GM12878 (cell line): ENCODE measurements at regions not wholly inside any gene's neighbourhood (a gene's known extent, or its start where the extent isn't known, plus 50 kb on each side); places are given as distances from the start of the nearest gene placed in this dataset.

Experiments used
- ATAC-seq: fragments of 200-7000 bp; cut with Tn5 transposase; 3 replicates; pipeline ENCODE4 v1.9.1; 2020; ENCODE audit warnings: mild to moderate bottlenecking, moderate library complexity
- BruUV-seq: library from RNA; stranded (reverse); fragments of 400-500 nt; replicated peaks from 2 replicates; lab custom pipeline; 2021; lab: Mats Ljungman, UMichigan
- CTCF ChIA-PET: fragments of 300-600 bp; sonication (Branson Sonifier 250); formaldehyde crosslinking; extraction: SDS; loops from one replicate; lab custom pipeline; 2021; ENCODE audit warnings: inconsistent platforms; lab: Yijun Ruan, JAX
- POLR2A ChIA-PET: fragments of 350-600 bp; formaldehyde crosslinking; extraction: SDS; loops from one replicate; lab custom pipeline; 2021; ENCODE audit warnings: inconsistent platforms; lab: Charles Lee
- RAD21 ChIA-PET: fragments of 300-600 bp; sonication (Branson Sonifier 250); formaldehyde crosslinking; loops from one replicate; lab custom pipeline; 2023; ENCODE audit warnings: antibody characterized with exemption; ENCODE audit not compliant: unreplicated experiment; lab: Charles Lee
- SMC1A ChIA-PET: fragments of 300-600 bp; sonication (Branson Sonifier 250); formaldehyde crosslinking; loops from one replicate; lab custom pipeline; 2023; ENCODE audit not compliant: unreplicated experiment, uncharacterized antibody; lab: Charles Lee
- DNase-seq: peaks from one replicate; pipeline ENCODE4 v3.0.0-alpha.2; 2011; ENCODE audit warnings: low read depth, low spot score
- FAIRE-seq: peaks from 3 replicates; lab custom pipeline; 2011; peaks lifted over from hg19 to GRCh38; lab: Jason Lieb, UNC
- H2AFZ ChIP-seq: 2 replicates; pipeline ENCODE4 v1.6.0; 2011; ENCODE audit warnings: low read depth, low read length, control low read depth; ENCODE audit not compliant: control insufficient read depth
- H3K27ac ChIP-seq: 2 replicates; pipeline ENCODE4 v1.5.1; 2011; ENCODE audit warnings: control low read depth; ENCODE audit not compliant: control insufficient read depth, insufficient read depth
- H3K27me3 ChIP-seq, 2 experiments: replicated peaks in 1 of 2; 2 replicates each; pipeline versions ENCODE4 v1.6.0 to v1.6.1; 2011; ENCODE audit warnings: low read length in 1 of 2; ENCODE audit not compliant: control insufficient read depth in 2 of 2, insufficient read depth in 2 of 2
- H3K36me3 ChIP-seq, 2 experiments: 2 replicates each; pipeline ENCODE4 v1.5.1; 2011; ENCODE audit warnings: low read length in 1 of 2; ENCODE audit not compliant: control insufficient read depth in 2 of 2, insufficient read depth in 2 of 2
- H3K4me1 ChIP-seq: 2 replicates; pipeline ENCODE4 v1.6.1; 2011; ENCODE audit warnings: mild to moderate bottlenecking, low read length, moderate library complexity, mixed read lengths; ENCODE audit not compliant: control insufficient read depth, insufficient read depth
- H3K4me2 ChIP-seq: 2 replicates; pipeline ENCODE4 v1.6.0; 2011; ENCODE audit warnings: control low read depth; ENCODE audit not compliant: control insufficient read depth, insufficient read depth
- H3K4me3 ChIP-seq: fragments of 200-600 bp; sonication (generic); 2 replicates; pipeline ENCODE4 v1.5.1; 2016
- H3K79me2 ChIP-seq: 2 replicates; pipeline ENCODE4 v1.6.0; 2011; ENCODE audit warnings: low read length; ENCODE audit not compliant: control insufficient read depth, insufficient read depth
- H3K9ac ChIP-seq: 2 replicates; pipeline ENCODE4 v1.8.0; 2011; ENCODE audit warnings: low read length, control low read depth, mixed read lengths; ENCODE audit not compliant: control insufficient read depth, insufficient read depth
- H3K9me3 ChIP-seq: replicated peaks from 3 replicates; pipeline ENCODE4 v1.5.1; 2011; ENCODE audit warnings: mild to moderate bottlenecking, low read length; ENCODE audit not compliant: control insufficient read depth, insufficient read depth
- H4K20me1 ChIP-seq: 2 replicates; pipeline ENCODE4 v1.6.0; 2011; ENCODE audit not compliant: control insufficient read depth, insufficient read depth
- ATF7 ChIP-seq: fragments of 450-650 bp; IDR thresholded peaks from 2 replicates; pipeline ENCODE4 v1.6.1; 2016; ENCODE audit warnings: low read depth, mild to moderate bottlenecking
- GABPA ChIP-seq: IDR thresholded peaks from 2 replicates; pipeline ENCODE4 v1.6.1; 2014; ENCODE audit warnings: antibody characterized with exemption, low read depth, mild to moderate bottlenecking, inconsistent platforms
- NFYB ChIP-seq: IDR thresholded peaks from 2 replicates; pipeline ENCODE4 v1.6.1; 2011; ENCODE audit warnings: low read depth, mild to moderate bottlenecking, low read length, improper control_type of control experiment, moderate library complexity; ENCODE audit not compliant: insufficient read depth
- SREBF1 ChIP-seq: IDR thresholded peaks from 2 replicates; pipeline ENCODE4 v1.6.1; 2012; ENCODE audit warnings: mild to moderate bottlenecking, low read length
- ZNF622 ChIP-seq: fragments of 450-650 bp; IDR thresholded peaks from 2 replicates; pipeline ENCODE4 v1.6.1; 2017; ENCODE audit warnings: mild to moderate bottlenecking, inconsistent platforms
- WGBS: methylation state at CpG from one replicate; pipeline ENCODE4 v1.1.6; 2016; ENCODE audit warnings: low lambda C conversion rate; ENCODE audit not compliant: insufficient replicate concordance, insufficient coverage; ENCODE audit errors: missing lambda C conversion rate; 5-methylcytosine and 5-hydroxymethylcytosine counted together
- in situ Hi-C: fragments of 300-500 bp; cut with MboI; formaldehyde crosslinking; loops from 9 replicates; pipeline ENCODE4 v1.14.3; 2018; ENCODE audit warnings: mixed read lengths
- intact Hi-C: fragments of 100-400 bp; cut with micrococcal nuclease; formaldehyde crosslinking; loops from one replicate; pipeline ENCODE4 v1.14.2; 2022; ENCODE audit not compliant: unreplicated experiment
- TF ChIP-seq, protein P1 (sequence below): fragments of 150-350 bp; IDR thresholded peaks from 2 replicates; pipeline ENCODE4 v1.6.1; 2016; ENCODE audit warnings: low read depth, low read length
- TF ChIP-seq, protein P2 (sequence below): fragments of 450-650 bp; IDR thresholded peaks from 2 replicates; pipeline ENCODE4 v1.6.1; 2016; ENCODE audit warnings: mild to moderate bottlenecking

DNA sequence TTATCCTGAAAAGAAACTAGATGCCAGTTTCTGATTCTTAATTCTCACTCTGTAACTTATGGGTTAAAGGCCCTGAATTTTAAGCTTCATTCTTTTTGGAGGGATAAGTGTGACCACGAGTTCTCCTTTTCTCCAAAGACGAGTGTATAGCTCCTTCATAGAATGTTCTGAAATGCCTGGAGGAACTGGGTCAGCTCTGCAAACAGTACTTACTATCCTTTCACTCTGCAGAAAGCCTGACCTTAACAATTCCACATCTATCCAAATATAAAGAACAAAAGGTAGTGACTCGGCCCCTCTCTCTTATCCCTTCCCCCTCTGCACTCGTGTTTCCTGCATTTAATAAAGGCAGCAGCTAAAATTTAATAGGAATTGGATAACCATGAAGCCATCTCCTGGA is 150.5 kb downstream of the LYPLAL1 start (continued):
- TF ChIP-seq NFYB = no peak
- TF ChIP-seq GABPA = no peak
- no peak for TF ChIP-seq ZNF622
- no peak for TF ChIP-seq ATF7
- no peak for TF ChIP-seq SREBF1

DNA sequence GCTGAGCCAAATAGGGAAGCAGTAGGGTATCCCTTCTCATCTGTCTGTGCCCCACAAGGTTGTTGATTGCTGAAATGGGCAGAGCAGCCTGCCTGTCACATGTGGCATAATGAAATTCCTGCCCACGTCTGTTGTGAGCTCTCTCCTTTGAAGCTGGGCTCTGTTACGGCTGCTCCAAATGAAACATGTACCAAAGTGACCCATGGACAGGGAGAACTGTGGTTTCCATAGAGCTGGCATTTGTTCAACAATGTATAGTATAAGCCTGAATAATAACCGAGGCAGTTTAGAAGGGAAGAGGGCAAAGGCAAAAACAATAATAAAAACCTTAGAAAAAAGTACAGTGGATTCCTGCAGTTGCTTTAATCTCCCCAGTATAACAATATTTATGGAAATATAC is 149.7 kb downstream of the LYPLAL1 start:
- Histone ChIP-seq H3K4me1 (no peaks in the 10 kb centered on the region), H3K4me2 (no peak overlapping the region), H4K20me1 (no peaks in the 10 kb centered on the region), H3K9ac (no peak overlapping the region), H2AFZ (no peak overlapping the region)
- no peak for ATAC-seq
- TF ChIP-seq, protein P1, sequence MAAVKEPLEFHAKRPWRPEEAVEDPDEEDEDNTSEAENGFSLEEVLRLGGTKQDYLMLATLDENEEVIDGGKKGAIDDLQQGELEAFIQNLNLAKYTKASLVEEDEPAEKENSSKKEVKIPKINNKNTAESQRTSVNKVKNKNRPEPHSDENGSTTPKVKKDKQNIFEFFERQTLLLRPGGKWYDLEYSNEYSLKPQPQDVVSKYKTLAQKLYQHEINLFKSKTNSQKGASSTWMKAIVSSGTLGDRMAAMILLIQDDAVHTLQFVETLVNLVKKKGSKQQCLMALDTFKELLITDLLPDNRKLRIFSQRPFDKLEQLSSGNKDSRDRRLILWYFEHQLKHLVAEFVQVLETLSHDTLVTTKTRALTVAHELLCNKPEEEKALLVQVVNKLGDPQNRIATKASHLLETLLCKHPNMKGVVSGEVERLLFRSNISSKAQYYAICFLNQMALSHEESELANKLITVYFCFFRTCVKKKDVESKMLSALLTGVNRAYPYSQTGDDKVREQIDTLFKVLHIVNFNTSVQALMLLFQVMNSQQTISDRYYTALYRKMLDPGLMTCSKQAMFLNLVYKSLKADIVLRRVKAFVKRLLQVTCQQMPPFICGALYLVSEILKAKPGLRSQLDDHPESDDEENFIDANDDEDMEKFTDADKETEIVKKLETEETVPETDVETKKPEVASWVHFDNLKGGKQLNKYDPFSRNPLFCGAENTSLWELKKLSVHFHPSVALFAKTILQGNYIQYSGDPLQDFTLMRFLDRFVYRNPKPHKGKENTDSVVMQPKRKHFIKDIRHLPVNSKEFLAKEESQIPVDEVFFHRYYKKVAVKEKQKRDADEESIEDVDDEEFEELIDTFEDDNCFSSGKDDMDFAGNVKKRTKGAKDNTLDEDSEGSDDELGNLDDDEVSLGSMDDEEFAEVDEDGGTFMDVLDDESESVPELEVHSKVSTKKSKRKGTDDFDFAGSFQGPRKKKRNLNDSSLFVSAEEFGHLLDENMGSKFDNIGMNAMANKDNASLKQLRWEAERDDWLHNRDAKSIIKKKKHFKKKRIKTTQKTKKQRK = no peak
- TF ChIP-seq, protein P2, sequence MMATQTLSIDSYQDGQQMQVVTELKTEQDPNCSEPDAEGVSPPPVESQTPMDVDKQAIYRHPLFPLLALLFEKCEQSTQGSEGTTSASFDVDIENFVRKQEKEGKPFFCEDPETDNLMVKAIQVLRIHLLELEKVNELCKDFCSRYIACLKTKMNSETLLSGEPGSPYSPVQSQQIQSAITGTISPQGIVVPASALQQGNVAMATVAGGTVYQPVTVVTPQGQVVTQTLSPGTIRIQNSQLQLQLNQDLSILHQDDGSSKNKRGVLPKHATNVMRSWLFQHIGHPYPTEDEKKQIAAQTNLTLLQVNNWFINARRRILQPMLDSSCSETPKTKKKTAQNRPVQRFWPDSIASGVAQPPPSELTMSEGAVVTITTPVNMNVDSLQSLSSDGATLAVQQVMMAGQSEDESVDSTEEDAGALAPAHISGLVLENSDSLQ = no peak
- TF ChIP-seq, all 136 proteins: peak for 0
- DNase-seq (no peak), FAIRE-seq (no peak)
- H3K9me3 ChIP-seq = no peaks in the 10 kb centered on the region; the same call in 1 of the 3 replicates
- no peak overlapping the region for H3K27ac ChIP-seq
- SMC1A ChIA-PET = no interaction called here
- no peaks in the 10 kb centered on the region; a peak in 1 of 4 replicates for H3K36me3 ChIP-seq
- H3K79me2 ChIP-seq = no peaks in the 10 kb centered on the region
- WGBS = 36% methylated on average over 3 of the region's 3 CpGs
- BruUV-seq = no TSS peak
- H3K4me3 ChIP-seq = no peak overlapping the region
- POLR2A ChIA-PET = no interaction called here
- RAD21 ChIA-PET = no interaction called here
- no peaks in the 10 kb centered on the region for H3K27me3 ChIP-seq
- intact Hi-C loops (no loop called here), in situ Hi-C loops (no loop called here)
- CTCF ChIA-PET = no interaction called here
